Uterus (tissue), 3 donors: ENCODE measurements at regions not wholly inside any gene's neighbourhood (a gene's known extent, or its start where the extent isn't known, plus 50 kb on each side); places are given as distances from the start of the nearest gene placed in this dataset.

Experiments
- DNase-seq, 2 donors: peaks; one replicate each; pipeline ENCODE4 v3.0.0-alpha.2; 2019 to 2020
- H3K27ac ChIP-seq, 2 donors: fragments of 200-600 bp; sonication (generic); 1 replicate in 1 of 2; 2 replicates in 1 of 2; pipeline ENCODE4 v1.5.1; 2016 to 2018
- H3K27me3 ChIP-seq, 2 donors: fragments of 200-600 bp; sonication (generic); one replicate each; pipeline ENCODE4 v1.5.1; 2018 to 2019; ENCODE audit warnings: control low read depth in 1 of 2
- H3K36me3 ChIP-seq, 2 donors: fragments of 200-600 bp; sonication (generic); one replicate each; pipeline ENCODE4 v1.5.1; 2019; ENCODE audit warnings: control low read depth in 1 of 2
- H3K4me1 ChIP-seq, 2 donors: fragments of 200-600 bp; sonication (generic); one replicate each; pipeline ENCODE4 v1.5.1; 2018 to 2019; ENCODE audit warnings: control low read depth in 1 of 2
- H3K4me3 ChIP-seq, 2 donors: fragments of 200-600 bp; sonication (generic); 1 replicate in 1 of 2; 2 replicates in 1 of 2; pipeline ENCODE4 v1.5.1; 2018 to 2019; ENCODE audit warnings: mild to moderate bottlenecking in 1 of 2
- H3K9me3 ChIP-seq, 2 donors: fragments of 200-600 bp; sonication (generic); one replicate each; pipeline ENCODE4 v1.5.1; 2019; ENCODE audit warnings: control low read depth in 1 of 2
- POLR2A ChIP-seq, 2 donors: fragments of 450-650 bp; IDR thresholded peaks; one replicate each; pipeline ENCODE4 v1.6.1; 2016; ENCODE audit warnings: antibody characterized with exemption in 2 of 2, mild to moderate bottlenecking in 1 of 2, moderate library complexity in 1 of 2
- intact Hi-C: fragments of 100-400 bp; cut with DNase I; formaldehyde crosslinking; loops from one replicate; pipeline ENCODE4 v1.15.1; 2023; ENCODE audit warnings: low total_unique reads
- TF ChIP-seq, protein P1 (sequence below), 4 experiments: fragments of 200-600 bp in 2 of 4; fragments of 450-650 bp in 2 of 4; sonication (generic) in 2 of 4; IDR thresholded peaks; one replicate each; pipeline ENCODE4 v1.5.1; 2016 to 2019; ENCODE audit warnings: antibody characterized with exemption in 4 of 4, mild to moderate bottlenecking in 2 of 4, moderate library complexity in 1 of 4
- donor health status: DM: yes; HTN: yes; CAD: no.

GRCh38 chr1:178645157-178645807 lies 79.8 kb upstream of the RALGPS2 start:
- Histone ChIP-seq H3K36me3 (no peaks in the 10 kb centered on the region), H3K27ac (no peak overlapping the region)
- TF ChIP-seq, protein P1, sequence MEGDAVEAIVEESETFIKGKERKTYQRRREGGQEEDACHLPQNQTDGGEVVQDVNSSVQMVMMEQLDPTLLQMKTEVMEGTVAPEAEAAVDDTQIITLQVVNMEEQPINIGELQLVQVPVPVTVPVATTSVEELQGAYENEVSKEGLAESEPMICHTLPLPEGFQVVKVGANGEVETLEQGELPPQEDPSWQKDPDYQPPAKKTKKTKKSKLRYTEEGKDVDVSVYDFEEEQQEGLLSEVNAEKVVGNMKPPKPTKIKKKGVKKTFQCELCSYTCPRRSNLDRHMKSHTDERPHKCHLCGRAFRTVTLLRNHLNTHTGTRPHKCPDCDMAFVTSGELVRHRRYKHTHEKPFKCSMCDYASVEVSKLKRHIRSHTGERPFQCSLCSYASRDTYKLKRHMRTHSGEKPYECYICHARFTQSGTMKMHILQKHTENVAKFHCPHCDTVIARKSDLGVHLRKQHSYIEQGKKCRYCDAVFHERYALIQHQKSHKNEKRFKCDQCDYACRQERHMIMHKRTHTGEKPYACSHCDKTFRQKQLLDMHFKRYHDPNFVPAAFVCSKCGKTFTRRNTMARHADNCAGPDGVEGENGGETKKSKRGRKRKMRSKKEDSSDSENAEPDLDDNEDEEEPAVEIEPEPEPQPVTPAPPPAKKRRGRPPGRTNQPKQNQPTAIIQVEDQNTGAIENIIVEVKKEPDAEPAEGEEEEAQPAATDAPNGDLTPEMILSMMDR (IDR thresholded peaks at IDR 0.05) = no peak
- no peak for TF ChIP-seq POLR2A (IDR thresholded peaks at IDR 0.05)

GRCh38 chr1:178645808-178646200 lies 79.2 kb upstream of the RALGPS2 start:
- Histone ChIP-seq H3K27ac (no peak overlapping the region), H3K27me3 (no peaks in the 10 kb centered on the region), H3K36me3 (no peaks in the 10 kb centered on the region), H3K4me1 (no peaks in the 10 kb centered on the region), H3K9me3 (no peaks in the 10 kb centered on the region), H3K4me3 (no peak overlapping the region)
- intact Hi-C loops = no loop called here
- TF ChIP-seq POLR2A (IDR thresholded peaks at IDR 0.05) = no peak
- TF ChIP-seq, protein P1 (IDR thresholded peaks at IDR 0.05) = no peak
- no peak for DNase-seq

More at GRCh38 chr1:178645157-178645807, 79.8 kb upstream of the RALGPS2 start:
- intact Hi-C loops = no loop called here
- Histone ChIP-seq H3K9me3 (no peaks in the 10 kb centered on the region), H3K4me3 (no peak overlapping the region), H3K27me3 (no peaks in the 10 kb centered on the region), H3K4me1 (no peaks in the 10 kb centered on the region)
- DNase-seq = no peak

DNA sequence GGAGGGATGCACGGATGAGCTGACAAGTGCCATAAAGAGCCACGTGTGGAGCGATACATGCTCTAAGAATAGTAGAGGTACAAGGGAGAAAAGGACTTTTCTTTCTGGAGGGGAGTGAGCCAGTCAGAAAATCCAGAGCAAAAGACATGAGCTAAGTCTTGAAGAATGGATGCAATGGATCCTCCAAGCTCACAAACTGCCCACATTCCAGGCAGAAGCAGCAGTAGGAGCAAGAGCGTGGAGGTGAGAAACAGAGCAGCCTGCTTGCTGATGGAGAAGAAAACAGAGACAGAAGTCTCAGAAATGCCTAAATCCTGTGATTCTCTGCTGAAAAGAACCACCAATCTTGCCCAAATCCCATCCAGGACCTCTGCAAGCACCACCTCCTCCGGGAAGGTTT lies 78.2 kb upstream of the RALGPS2 start:
- no peaks in the 10 kb centered on the region for H3K4me1 ChIP-seq
- no peak for DNase-seq
- no peaks in the 10 kb centered on the region for H3K9me3 ChIP-seq
- no peaks in the 10 kb centered on the region for H3K36me3 ChIP-seq
- TF ChIP-seq, protein P1 (IDR thresholded peaks at IDR 0.05) = no peak
- TF ChIP-seq POLR2A (IDR thresholded peaks at IDR 0.05) = no peak
- intact Hi-C loops = no loop called here
- no peak overlapping the region for H3K27ac ChIP-seq
- no peak overlapping the region for H3K4me3 ChIP-seq
- no peaks in the 10 kb centered on the region for H3K27me3 ChIP-seq

GRCh38 chr1:178648151-178648550 lies 76.9 kb upstream of the RALGPS2 start:
- intact Hi-C loops = no loop called here
- H3K4me1 ChIP-seq = no peaks in the 10 kb centered on the region
- H3K27ac ChIP-seq = no peak overlapping the region
- no peaks in the 10 kb centered on the region for H3K9me3 ChIP-seq
- H3K27me3 ChIP-seq = no peaks in the 10 kb centered on the region
- TF ChIP-seq, protein P1 (IDR thresholded peaks at IDR 0.05) = no peak
- no peak for TF ChIP-seq POLR2A (IDR thresholded peaks at IDR 0.05)
- H3K36me3 ChIP-seq = no peaks in the 10 kb centered on the region
- no peak for DNase-seq
- H3K4me3 ChIP-seq = no peak overlapping the region

DNA sequence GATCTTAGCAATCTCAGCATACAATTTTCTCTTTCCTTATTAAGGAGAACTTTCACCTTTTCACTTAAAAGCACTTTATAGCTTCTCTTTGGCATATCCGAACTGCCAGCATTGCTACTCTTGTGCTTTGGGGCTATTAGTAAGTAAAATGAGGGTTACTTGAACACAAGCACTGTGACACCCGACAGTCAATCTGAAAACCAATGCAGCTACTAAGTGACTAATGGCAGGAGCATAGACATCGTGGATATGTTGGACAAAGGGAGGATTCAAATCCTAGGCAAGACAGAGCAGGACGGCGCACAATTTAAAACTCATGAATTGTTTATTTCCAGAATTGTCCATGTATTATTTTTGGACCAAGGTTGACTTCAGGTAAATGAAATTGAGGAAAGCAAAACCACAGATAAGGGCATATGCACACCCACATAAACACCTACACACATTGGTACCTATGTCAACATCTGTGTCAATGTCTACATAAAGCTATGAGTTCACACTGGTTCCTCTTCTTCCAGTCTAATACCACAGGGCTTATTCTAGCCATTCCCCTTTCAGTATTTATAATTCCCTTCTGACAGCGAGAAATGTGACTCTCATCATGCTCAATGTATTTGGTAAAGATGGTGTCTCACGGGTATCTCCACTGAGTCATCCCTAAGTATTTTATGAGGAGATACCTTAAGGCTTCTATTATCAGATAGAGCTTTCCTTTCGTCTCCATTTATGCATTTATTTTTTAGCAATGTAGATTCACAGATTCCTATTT lies 75.3 kb upstream of the RALGPS2 start:
- Histone ChIP-seq H3K4me3 (no peak overlapping the region), H3K36me3 (no peaks in the 10 kb centered on the region), H3K4me1 (no peaks in the 10 kb centered on the region), H3K27ac (no peak overlapping the region), H3K9me3 (no peaks in the 10 kb centered on the region), H3K27me3 (no peaks in the 10 kb centered on the region)
- intact Hi-C loops = no loop called here
- no peak for DNase-seq
- TF ChIP-seq, protein P1 (IDR thresholded peaks at IDR 0.05) = no peak
- TF ChIP-seq POLR2A (IDR thresholded peaks at IDR 0.05) = no peak
